ENCODE measurements at regions not wholly inside any gene's neighbourhood (a gene's known extent, or its start where the extent isn't known, plus 50 kb on each side); places are given as distances from the start of the nearest gene placed in this dataset.
A peak's percentile ranks its signal among the peaks of the same experiment; 100 is the strongest.

DNA sequence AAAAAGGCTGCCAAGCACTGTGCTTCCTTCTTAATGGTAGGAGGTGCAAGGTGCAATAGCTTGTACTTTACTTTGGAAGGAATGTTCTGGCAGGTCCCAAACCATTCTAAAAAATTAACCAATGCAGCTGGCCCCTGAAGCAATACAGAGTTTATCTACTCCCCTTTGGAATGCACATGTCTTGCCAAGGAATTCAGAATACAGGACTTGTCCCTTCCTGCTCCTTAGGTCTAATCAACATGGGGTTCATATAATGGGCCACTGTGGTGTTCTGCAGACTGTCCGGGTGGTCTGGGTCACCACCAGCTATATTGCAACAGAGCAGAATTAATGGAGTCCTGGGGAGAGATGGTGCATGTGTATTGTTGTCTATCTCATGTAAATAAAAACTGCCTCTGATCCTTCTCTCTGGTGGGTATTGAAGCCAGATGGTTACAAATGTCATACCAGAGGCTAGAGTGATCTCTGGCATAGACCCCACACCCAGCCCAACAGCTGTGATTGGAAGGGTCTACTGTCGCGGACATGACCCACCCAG lies 112.8 kb downstream of the RIPK4 start:
- DNase-seq (ENCODE audit: low read depth): peak; percentile 43

GRCh38 chr21:41653243-41653953 lies 113.5 kb downstream of the RIPK4 start:
- no peak for DNase-seq (ENCODE audit: low read depth)

- DNase-seq (ENCODE audit: low read depth): no peak
Measured at GRCh38 chr21:41651830-41652229, 115.0 kb downstream of the RIPK4 start.

DNA sequence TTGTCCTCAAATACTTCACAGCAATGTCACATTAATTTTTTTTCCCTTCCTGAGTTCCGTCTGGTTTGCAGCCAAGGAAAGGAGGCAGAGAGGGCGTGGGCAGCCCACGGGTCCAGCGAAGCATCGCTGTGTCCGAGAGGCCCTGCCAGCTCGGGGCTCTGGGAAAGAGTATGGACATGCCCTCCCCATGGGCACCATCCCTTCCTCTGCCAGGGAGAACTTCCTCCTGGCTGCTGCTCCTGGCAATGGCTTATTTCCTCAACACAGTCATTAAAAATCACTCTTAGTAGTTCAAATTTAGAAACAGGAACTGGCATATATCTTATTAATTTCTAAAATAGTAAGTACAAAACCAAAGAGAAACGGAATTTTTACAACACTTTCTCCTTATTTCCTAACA lies 115.4 kb downstream of the RIPK4 start:
- DNase-seq (ENCODE audit: low read depth): no peak

DNA sequence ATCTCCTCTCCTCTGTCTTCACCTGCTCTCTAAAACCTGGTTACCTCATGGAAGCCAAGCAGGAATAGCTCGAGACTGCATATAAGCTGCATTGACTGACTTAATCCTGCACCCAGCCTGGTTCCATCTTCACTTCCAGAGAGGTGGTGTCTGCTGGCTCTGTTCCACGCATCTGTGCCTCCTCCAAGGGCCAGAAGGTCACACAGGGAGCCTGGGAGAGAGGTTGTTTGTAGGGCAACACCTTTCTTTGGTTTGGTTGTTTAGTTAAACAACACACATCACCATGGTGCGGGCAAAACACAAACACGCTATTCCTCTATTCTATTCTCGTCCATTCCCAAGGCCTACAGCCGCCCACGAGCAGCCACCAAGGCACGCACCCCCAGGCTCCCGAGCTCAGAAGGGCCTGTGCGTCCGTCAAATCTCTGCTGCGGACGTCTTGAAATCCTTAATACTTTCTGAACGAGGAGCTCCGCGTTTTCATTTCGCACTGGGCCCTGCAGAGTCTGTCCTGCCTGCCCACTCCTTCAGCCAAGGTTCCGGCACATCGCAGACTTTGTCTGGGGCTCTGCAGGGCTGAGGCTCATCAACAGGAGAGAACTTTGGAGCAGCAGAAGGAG lies 116.2 kb downstream of the RIPK4 start:
- no peak for DNase-seq (ENCODE audit: low read depth)

- peak; percentile 44 for DNase-seq (ENCODE audit: low read depth)
Measured at GRCh38 chr21:41648591-41649031, 118.2 kb downstream of the RIPK4 start.

GRCh38 chr21:41647806-41648561 lies 118.9 kb downstream of the RIPK4 start:
- DNase-seq (ENCODE audit: low read depth): no peak

DNA sequence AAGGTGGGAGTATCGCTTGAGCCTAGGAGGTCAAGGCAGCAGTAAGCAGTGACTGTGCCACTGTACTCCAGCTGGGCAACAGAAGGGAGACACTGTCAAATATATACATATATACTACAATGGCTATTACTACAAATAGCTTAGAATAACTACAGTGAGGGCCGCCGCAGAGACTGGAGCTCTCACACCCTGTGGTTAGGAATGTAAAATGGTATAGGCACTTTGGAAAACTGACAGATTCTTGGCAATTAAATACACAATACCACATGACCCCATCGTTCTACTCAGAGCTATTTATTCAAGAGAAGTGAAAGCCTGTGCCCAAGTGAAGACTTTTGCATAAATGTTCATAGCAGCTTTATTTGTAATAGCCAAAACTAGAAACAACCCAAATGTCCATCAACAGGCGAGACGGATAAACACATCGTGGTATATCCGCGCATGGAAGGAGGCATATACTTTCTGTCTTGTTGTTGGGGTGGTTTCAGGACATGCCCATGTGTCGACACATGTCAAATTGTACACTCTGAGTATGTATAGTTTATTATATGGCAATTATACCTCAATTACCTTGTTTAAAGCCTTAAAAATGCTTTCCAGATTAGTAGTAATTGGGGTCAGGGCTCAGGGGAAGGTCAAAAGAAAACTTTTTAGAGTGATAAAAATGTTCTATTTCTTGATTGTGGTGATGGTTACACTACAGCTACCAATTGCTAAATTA lies 123.4 kb downstream of the RIPK4 start:
- DNase-seq (ENCODE audit: low read depth): no peak

GRCh38 chr21:41641821-41642701 lies 124.8 kb downstream of the RIPK4 start:
- peak; percentile 86 for DNase-seq (ENCODE audit: low read depth)

GRCh38 chr21:41641510-41641815 lies 125.4 kb downstream of the RIPK4 start:
- no peak for DNase-seq (ENCODE audit: low read depth)

GRCh38 chr21:41640748-41641509 lies 125.9 kb downstream of the RIPK4 start:
- DNase-seq (ENCODE audit: low read depth): peak; percentile 48

DNA sequence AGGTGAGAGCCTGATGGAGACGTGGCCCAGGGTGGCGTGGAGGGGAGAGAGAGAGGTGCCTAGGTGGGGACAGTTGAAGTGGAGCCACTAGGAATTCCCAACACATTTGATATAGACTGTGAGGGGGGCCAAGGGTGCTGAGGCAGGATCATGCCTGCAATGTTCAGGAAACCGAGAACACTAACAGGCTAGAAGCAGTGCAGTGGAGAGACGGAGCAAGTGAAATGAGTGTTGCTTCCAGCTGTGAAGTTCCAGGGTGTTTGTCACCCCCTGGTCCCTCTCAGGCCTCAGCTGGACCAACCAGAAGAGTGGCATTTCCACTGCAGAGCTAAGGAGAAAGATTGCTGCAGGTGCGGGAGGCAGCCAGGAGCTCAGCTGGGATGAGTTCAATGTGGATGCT lies 127.1 kb downstream of the RIPK4 start:
- no peak for DNase-seq (ENCODE audit: low read depth)

GRCh38 chr21:41639336-41639735 lies 127.5 kb downstream of the RIPK4 start:
- DNase-seq (ENCODE audit: low read depth): no peak

DNA sequence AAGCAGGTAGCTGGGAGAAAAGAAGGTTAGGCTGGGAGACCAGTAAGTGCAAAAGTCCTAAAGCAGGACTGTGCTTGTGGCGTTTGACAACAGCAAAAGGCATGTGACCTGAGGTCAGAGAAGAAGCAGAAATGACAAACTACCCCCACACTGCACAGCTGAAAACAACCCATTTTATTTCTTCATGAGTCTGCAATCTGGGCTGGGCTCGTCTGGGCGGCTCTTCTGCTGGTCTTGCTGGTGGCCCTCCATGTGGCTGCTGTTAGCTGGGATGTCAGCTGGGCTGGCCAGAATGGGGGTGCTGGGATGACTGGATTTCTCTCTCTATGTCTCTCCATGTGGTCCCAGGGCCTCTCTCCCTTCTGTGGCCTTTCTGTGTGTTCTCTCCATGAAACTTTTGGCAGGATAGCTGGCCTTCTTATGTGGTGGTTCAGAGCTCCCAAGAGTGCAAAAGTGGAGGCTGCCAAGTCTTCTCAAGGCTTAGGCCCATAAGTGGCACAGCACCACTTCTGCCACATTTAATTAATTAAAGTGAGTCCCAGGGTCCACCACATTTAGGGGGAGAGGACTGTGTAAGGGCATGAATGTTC lies 128.6 kb downstream of the RIPK4 start:
- DNase-seq (ENCODE audit: low read depth): no peak

GRCh38 chr21:41636636-41637630 lies 129.0 kb upstream of the TMPRSS2 start:
- DNase-seq (ENCODE audit: low read depth): no peak

- DNase-seq (ENCODE audit: low read depth): no peak
Measured at GRCh38 chr21:41635874-41636273, 127.9 kb upstream of the TMPRSS2 start.

- DNase-seq (ENCODE audit: low read depth): no peak
Measured at GRCh38 chr21:41634858-41635257, 126.9 kb upstream of the TMPRSS2 start.

GRCh38 chr21:41634211-41634694 lies 126.3 kb upstream of the TMPRSS2 start:
- DNase-seq (ENCODE audit: low read depth): no peak
